ENCODE measurements at regions not wholly inside any gene's neighbourhood (a gene's known extent, or its start where the extent isn't known, plus 50 kb on each side); places are given as distances from the start of the nearest gene placed in this dataset.

- no peak for ATAC-seq
- 86 to 94% (median 90%) methylated on average over 6 of the region's 6 CpGs for WGBS, 4 donors
- DNase-seq, result no peak
These were observed 111.7 kb upstream of the LINGO1 start for GRCh38 chr15:77744398-77744797.

GRCh38 chr15:77742570-77742969 lies 109.9 kb upstream of the LINGO1 start:
- DNase-seq (no peak), ATAC-seq (no peak)
- H3K36me3 ChIP-seq, result no peaks in the 10 kb centered on the region
- 56 to 66% (median 59%) methylated on average over 4 of the region's 4 CpGs for WGBS, 4 donors
- H3K27me3 ChIP-seq, result peaks cover 0 to 48% (median 10%) of the 10 kb centered on the region in 9 donors
- intact Hi-C loops (cut with DNase I), result no loop called here
- no peaks in the 10 kb centered on the region for H3K4me1 ChIP-seq
- TF ChIP-seq CTCF (IDR thresholded peaks at IDR 0.05) (no peak), POLR2A (IDR thresholded peaks at IDR 0.05) (no peak)
- H3K4me3 ChIP-seq, result no peak overlapping the region
- H3K9me3 ChIP-seq, result no peaks in the 10 kb centered on the region
- no peak overlapping the region for H3K27ac ChIP-seq

More at GRCh38 chr15:77744398-77744797, 111.7 kb upstream of the LINGO1 start:
- Histone ChIP-seq H3K27me3 (peaks cover 0 to 50% (median 4%) of the 10 kb centered on the region in 9 donors), H3K36me3 (no peaks in the 10 kb centered on the region), H3K4me1 (no peaks in the 10 kb centered on the region), H3K4me3 (no peak overlapping the region), H3K9me3 (no peaks in the 10 kb centered on the region), H3K27ac (no peak overlapping the region)
- TF ChIP-seq POLR2A (IDR thresholded peaks at IDR 0.05) (no peak), CTCF (IDR thresholded peaks at IDR 0.05) (no peak)
- intact Hi-C loops (cut with DNase I), result no loop called here

GRCh38 chr15:77742127-77742526 lies 109.4 kb upstream of the LINGO1 start:
- no peak for TF ChIP-seq POLR2A (IDR thresholded peaks at IDR 0.05)
- no peak for TF ChIP-seq CTCF (IDR thresholded peaks at IDR 0.05)
- Histone ChIP-seq H3K4me1 (no peaks in the 10 kb centered on the region), H3K36me3 (no peaks in the 10 kb centered on the region), H3K27me3 (peaks cover 0 to 48% (median 10%) of the 10 kb centered on the region in 9 donors), H3K9me3 (no peaks in the 10 kb centered on the region), H3K4me3 (no peak overlapping the region), H3K27ac (no peak overlapping the region)
- DNase-seq, result no peak
- 69 to 80% (median 73%) methylated on average over 5 of the region's 5 CpGs for WGBS, 4 donors
- intact Hi-C loops (cut with DNase I), result no loop called here
- no peak for ATAC-seq

- Histone ChIP-seq H3K27me3 (peaks cover 0 to 48% (median 10%) of the 10 kb centered on the region in 9 donors), H3K4me3 (no peak overlapping the region), H3K36me3 (no peaks in the 10 kb centered on the region), H3K9me3 (no peaks in the 10 kb centered on the region), H3K27ac (no peak overlapping the region), H3K4me1 (no peaks in the 10 kb centered on the region)
- 87 to 95% (median 93%) methylated on average over 3 of the region's 3 CpGs for WGBS, 4 donors
- TF ChIP-seq POLR2A (IDR thresholded peaks at IDR 0.05) (no peak), CTCF (IDR thresholded peaks at IDR 0.05) (no peak)
- no peak for ATAC-seq
- intact Hi-C loops (cut with DNase I), result no loop called here
- DNase-seq, result no peak
These were observed 108.4 kb upstream of the LINGO1 start for GRCh38 chr15:77741106-77741505.

Data from heart left ventricle (tissue), 16 donors.